ENCODE measurements at regions not wholly inside any gene's neighbourhood (a gene's known extent, or its start where the extent isn't known, plus 50 kb on each side); places are given as distances from the start of the nearest gene placed in this dataset.

DNA sequence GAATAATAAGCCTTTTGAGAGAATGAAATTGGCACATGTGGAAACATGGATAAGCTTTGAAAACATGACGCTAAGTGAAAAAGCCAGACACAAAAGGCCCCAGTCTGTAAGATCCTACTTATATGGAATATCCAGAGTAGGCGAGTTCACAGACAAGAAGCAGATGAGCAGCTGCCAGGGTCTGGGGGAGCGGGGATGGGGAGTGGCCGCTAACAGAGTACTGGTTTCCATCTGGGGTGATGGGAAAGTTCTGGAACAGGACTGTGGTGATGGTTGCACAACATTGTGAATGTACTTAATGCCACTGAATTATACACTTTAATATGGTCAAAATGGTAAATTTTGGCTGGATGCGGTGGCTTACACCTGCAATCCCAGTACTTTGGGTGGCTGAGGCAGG is 126.5 kb downstream of the SPATA19 start:
- Histone ChIP-seq H3K27me3 (ENCODE audit: control insufficient read depth, insufficient read depth, low read length) (no peaks in the 10 kb centered on the region), H3K4me1 (no peaks in the 10 kb centered on the region), H3K9ac (no peak overlapping the region), H3K9me3 (ENCODE audit: control insufficient read depth, low read length) (no peaks in the 10 kb centered on the region), H3K36me3 (ENCODE audit: control insufficient read depth, insufficient read depth, low read length) (no peaks in the 10 kb centered on the region), H3K79me2 (no peaks in the 10 kb centered on the region), H2AFZ (no peak overlapping the region), H3K4me2 (ENCODE audit: low read length) (no peak overlapping the region), H3K4me3 (ENCODE audit: low read depth, low read length) (no peak overlapping the region), H3K27ac (no peak overlapping the region)
- TF ChIP-seq CTCF (IDR thresholded peaks at IDR 0.05) = no peak

- H2AFZ ChIP-seq = no peak overlapping the region
- H3K36me3 ChIP-seq (ENCODE audit: control insufficient read depth, insufficient read depth, low read length) = no peaks in the 10 kb centered on the region
- H3K4me3 ChIP-seq (ENCODE audit: low read depth, low read length) = no peak overlapping the region
- H3K9me3 ChIP-seq (ENCODE audit: control insufficient read depth, low read length) = no peaks in the 10 kb centered on the region
- TF ChIP-seq CTCF (IDR thresholded peaks at IDR 0.05) = no peak
- H3K27me3 ChIP-seq (ENCODE audit: control insufficient read depth, insufficient read depth, low read length) = no peaks in the 10 kb centered on the region
- H3K27ac ChIP-seq = no peak overlapping the region
- no peak overlapping the region for H3K9ac ChIP-seq
- H3K4me1 ChIP-seq = no peaks in the 10 kb centered on the region
- no peaks in the 10 kb centered on the region for H3K79me2 ChIP-seq
- H3K4me2 ChIP-seq (ENCODE audit: low read length) = no peak overlapping the region
Measured at GRCh38 chr11:133718238-133718637, 127.1 kb downstream of the SPATA19 start.

- no peaks in the 10 kb centered on the region for H3K4me1 ChIP-seq
- no peak overlapping the region for H3K4me2 ChIP-seq (ENCODE audit: low read length)
- no peaks in the 10 kb centered on the region for H3K79me2 ChIP-seq
- no peak overlapping the region for H3K9ac ChIP-seq
- H3K9me3 ChIP-seq (ENCODE audit: control insufficient read depth, low read length) = no peaks in the 10 kb centered on the region
- H3K27me3 ChIP-seq (ENCODE audit: control insufficient read depth, insufficient read depth, low read length) = no peaks in the 10 kb centered on the region
- H2AFZ ChIP-seq = no peak overlapping the region
- H3K27ac ChIP-seq = no peak overlapping the region
- no peak overlapping the region for H3K4me3 ChIP-seq (ENCODE audit: low read depth, low read length)
- TF ChIP-seq CTCF (IDR thresholded peaks at IDR 0.05) = no peak
- H3K36me3 ChIP-seq (ENCODE audit: control insufficient read depth, insufficient read depth, low read length) = no peaks in the 10 kb centered on the region
Measured at GRCh38 chr11:133716602-133717001, 128.7 kb downstream of the SPATA19 start.

GRCh38 chr11:133715602-133716001 is 129.7 kb downstream of the SPATA19 start:
- Histone ChIP-seq H3K36me3 (ENCODE audit: control insufficient read depth, insufficient read depth, low read length) (no peaks in the 10 kb centered on the region), H3K4me3 (ENCODE audit: low read depth, low read length) (no peak overlapping the region), H2AFZ (no peak overlapping the region), H3K9me3 (ENCODE audit: control insufficient read depth, low read length) (no peaks in the 10 kb centered on the region), H3K4me2 (ENCODE audit: low read length) (no peak overlapping the region), H3K9ac (no peak overlapping the region), H3K4me1 (no peaks in the 10 kb centered on the region), H3K27me3 (ENCODE audit: control insufficient read depth, insufficient read depth, low read length) (no peaks in the 10 kb centered on the region), H3K79me2 (no peaks in the 10 kb centered on the region), H3K27ac (no peak overlapping the region)
- no peak for TF ChIP-seq CTCF (IDR thresholded peaks at IDR 0.05)

GRCh38 chr11:133714471-133715375 is 130.6 kb downstream of the SPATA19 start:
- no peak overlapping the region for H3K9ac ChIP-seq
- H3K4me2 ChIP-seq (ENCODE audit: low read length) = no peak overlapping the region
- H2AFZ ChIP-seq = no peak overlapping the region
- TF ChIP-seq CTCF (IDR thresholded peaks at IDR 0.05) = no peak
- H3K9me3 ChIP-seq (ENCODE audit: control insufficient read depth, low read length) = no peaks in the 10 kb centered on the region
- no peaks in the 10 kb centered on the region for H3K27me3 ChIP-seq (ENCODE audit: control insufficient read depth, insufficient read depth, low read length)
- no peak overlapping the region for H3K27ac ChIP-seq
- no peaks in the 10 kb centered on the region for H3K4me1 ChIP-seq
- no peaks in the 10 kb centered on the region for H3K36me3 ChIP-seq (ENCODE audit: control insufficient read depth, insufficient read depth, low read length)
- no peaks in the 10 kb centered on the region for H3K79me2 ChIP-seq
- H3K4me3 ChIP-seq (ENCODE audit: low read depth, low read length) = no peak overlapping the region

Measured in parathyroid adenoma (tissue), 2 donors.